DOHH2 (cell line): ENCODE measurements at regions not wholly inside any gene's neighbourhood (a gene's known extent, or its start where the extent isn't known, plus 50 kb on each side); places are given as distances from the start of the nearest gene placed in this dataset.
"Not testable (repeated sequence)": the region's sequence is repeated elsewhere in the genome, so short reads cannot be mapped to it uniquely, and the experiment has no call there.

Source experiments
- H3F3A ChIP-seq: fragments of 200-600 bp; sonication (generic), shearing (Covaris generic); 2 replicates; pipeline ENCODE4 v1.6.0; 2016; ENCODE audit warnings: antibody characterized with exemption, mild to moderate bottlenecking; ENCODE audit not compliant: control insufficient read depth, insufficient read depth
- H3K27ac ChIP-seq: fragments of 200-600 bp; sonication (generic); 2 replicates; pipeline ENCODE4 v1.5.1; 2014; ENCODE audit warnings: low read depth, mild to moderate bottlenecking, low read length, moderate library complexity
- H3K27me3 ChIP-seq: fragments of 200-600 bp; sonication (generic); 2 replicates; pipeline ENCODE4 v1.6.1; 2014; ENCODE audit warnings: mild to moderate bottlenecking, low read length, mixed read lengths; ENCODE audit not compliant: control insufficient read depth
- H3K36me3 ChIP-seq: fragments of 200-600 bp; sonication (generic); 2 replicates; pipeline ENCODE4 v1.6.1; 2014; ENCODE audit warnings: mild to moderate bottlenecking, low read length, moderate library complexity, mixed read lengths; ENCODE audit not compliant: control insufficient read depth
- H3K4me1 ChIP-seq: fragments of 200-600 bp; sonication (generic); 2 replicates; pipeline ENCODE4 v1.6.1; 2014; ENCODE audit warnings: mild to moderate bottlenecking, low read length, mixed read lengths; ENCODE audit not compliant: control insufficient read depth
- H3K4me2 ChIP-seq: fragments of 200-600 bp; sonication (generic); 2 replicates; pipeline ENCODE4 v1.6.0; 2014; ENCODE audit warnings: mild to moderate bottlenecking, low read length, moderate library complexity
- H3K4me3 ChIP-seq: fragments of 200-600 bp; sonication (generic); 2 replicates; pipeline ENCODE4 v1.5.1; 2014; ENCODE audit warnings: mild to moderate bottlenecking, low read length, mixed read lengths
- H3K79me2 ChIP-seq: fragments of 200-600 bp; sonication (generic); 2 replicates; pipeline ENCODE4 v1.6.1; 2014; ENCODE audit warnings: mild to moderate bottlenecking, low read length, mixed read lengths; ENCODE audit not compliant: control insufficient read depth
- H3K9me2 ChIP-seq: fragments of 200-600 bp; sonication (generic); replicated peaks from 2 replicates; pipeline ENCODE4 v1.6.1; 2014; ENCODE audit warnings: mild to moderate bottlenecking, low read length, mixed read lengths; ENCODE audit not compliant: control insufficient read depth
- H3K9me3 ChIP-seq: fragments of 200-600 bp; sonication (generic); 2 replicates; pipeline ENCODE4 v1.6.1; 2014; ENCODE audit warnings: antibody characterized with exemption, low read length, mixed read lengths; ENCODE audit not compliant: control insufficient read depth, insufficient read depth
- H4K20me1 ChIP-seq: fragments of 200-600 bp; sonication (generic); 2 replicates; pipeline ENCODE4 v1.6.0; 2014; ENCODE audit warnings: low read depth, mild to moderate bottlenecking, antibody characterized with exemption, low read length, moderate library complexity; ENCODE audit not compliant: control insufficient read depth, insufficient read depth

- not testable (repeated sequence) for H3K9me2 ChIP-seq, H3K79me2 ChIP-seq, H3K9me3 ChIP-seq, H3K4me3 ChIP-seq, H3F3A ChIP-seq, H4K20me1 ChIP-seq, H3K27me3 ChIP-seq, H3K27ac ChIP-seq, H3K36me3 ChIP-seq, H3K4me1 ChIP-seq, H3K4me2 ChIP-seq
Observed at GRCh38 chr1:144140243-144140642, 168.5 kb upstream of the FAM72C start.

- not testable (repeated sequence) for H3K79me2 ChIP-seq
Observed at GRCh38 chr1:144105006-144105405, 133.2 kb upstream of the FAM72C start.

GRCh38 chr1:144104000-144104677 is 132.4 kb upstream of the FAM72C start:
- not testable (repeated sequence) for H3K4me2 ChIP-seq, H3K36me3 ChIP-seq, H3K27ac ChIP-seq, H4K20me1 ChIP-seq, H3K4me3 ChIP-seq, H3K4me1 ChIP-seq, H3F3A ChIP-seq, H3K79me2 ChIP-seq, H3K9me2 ChIP-seq, H3K27me3 ChIP-seq
- H3K9me3 ChIP-seq: peaks cover 22% of the 10 kb centered on the region

More at GRCh38 chr1:144105006-144105405, 133.2 kb upstream of the FAM72C start:
- not testable (repeated sequence) for H3K4me2 ChIP-seq, H3K27ac ChIP-seq, H3F3A ChIP-seq, H3K36me3 ChIP-seq, H3K9me2 ChIP-seq, H4K20me1 ChIP-seq, H3K4me3 ChIP-seq, H3K4me1 ChIP-seq, H3K27me3 ChIP-seq
- H3K9me3 ChIP-seq: peaks cover 22% of the 10 kb centered on the region

- H3K9me2 ChIP-seq, H3K4me3 ChIP-seq, H4K20me1 ChIP-seq, H3K27me3 ChIP-seq, H3K36me3 ChIP-seq, H3K79me2 ChIP-seq, H3F3A ChIP-seq, H3K27ac ChIP-seq, H3K4me1 ChIP-seq, H3K4me2 ChIP-seq: not testable (repeated sequence)
- peaks cover 22% of the 10 kb centered on the region for H3K9me3 ChIP-seq
Observed at GRCh38 chr1:144103156-144103880, 131.5 kb upstream of the FAM72C start.

GRCh38 chr1:144102046-144102745 is 130.4 kb upstream of the FAM72C start:
- H3K4me2 ChIP-seq, H3F3A ChIP-seq, H3K27ac ChIP-seq, H4K20me1 ChIP-seq, H3K9me2 ChIP-seq, H3K4me3 ChIP-seq, H3K4me1 ChIP-seq, H3K27me3 ChIP-seq, H3K79me2 ChIP-seq, H3K36me3 ChIP-seq: not testable (repeated sequence)
- peaks cover 22% of the 10 kb centered on the region for H3K9me3 ChIP-seq
